ENCODE measurements at regions not wholly inside any gene's neighbourhood (a gene's known extent, or its start where the extent isn't known, plus 50 kb on each side); places are given as distances from the start of the nearest gene placed in this dataset.
"Not testable (repeated sequence)": the region's sequence is repeated elsewhere in the genome, so short reads cannot be mapped to it uniquely, and the experiment has no call there.

DNA sequence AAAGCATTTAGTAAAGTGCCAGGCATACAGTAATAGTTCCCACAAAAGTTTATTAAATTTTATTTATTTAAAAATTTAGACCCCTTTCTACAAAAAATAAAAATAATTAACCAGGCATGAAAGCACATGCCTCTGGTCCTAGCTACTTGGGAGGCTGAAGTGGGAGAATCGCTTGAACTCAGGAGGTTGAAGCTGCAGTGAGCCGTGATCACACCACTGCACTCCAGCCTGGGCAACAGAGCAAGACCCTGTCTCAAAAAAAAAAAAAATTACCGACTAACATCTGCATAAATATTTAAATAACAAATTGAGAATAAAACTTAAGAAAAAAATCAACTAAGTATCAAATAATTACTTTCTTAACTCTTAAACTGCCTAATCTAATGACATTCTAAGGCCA is 64.3 kb upstream of the TRIM24 start:
- H3K4me3 ChIP-seq (ENCODE audit: low read depth, low read length) = no peak overlapping the region
- H3K4me1 ChIP-seq = no peaks in the 10 kb centered on the region
- no peaks in the 10 kb centered on the region for H3K27me3 ChIP-seq
- TF ChIP-seq, protein P1, sequence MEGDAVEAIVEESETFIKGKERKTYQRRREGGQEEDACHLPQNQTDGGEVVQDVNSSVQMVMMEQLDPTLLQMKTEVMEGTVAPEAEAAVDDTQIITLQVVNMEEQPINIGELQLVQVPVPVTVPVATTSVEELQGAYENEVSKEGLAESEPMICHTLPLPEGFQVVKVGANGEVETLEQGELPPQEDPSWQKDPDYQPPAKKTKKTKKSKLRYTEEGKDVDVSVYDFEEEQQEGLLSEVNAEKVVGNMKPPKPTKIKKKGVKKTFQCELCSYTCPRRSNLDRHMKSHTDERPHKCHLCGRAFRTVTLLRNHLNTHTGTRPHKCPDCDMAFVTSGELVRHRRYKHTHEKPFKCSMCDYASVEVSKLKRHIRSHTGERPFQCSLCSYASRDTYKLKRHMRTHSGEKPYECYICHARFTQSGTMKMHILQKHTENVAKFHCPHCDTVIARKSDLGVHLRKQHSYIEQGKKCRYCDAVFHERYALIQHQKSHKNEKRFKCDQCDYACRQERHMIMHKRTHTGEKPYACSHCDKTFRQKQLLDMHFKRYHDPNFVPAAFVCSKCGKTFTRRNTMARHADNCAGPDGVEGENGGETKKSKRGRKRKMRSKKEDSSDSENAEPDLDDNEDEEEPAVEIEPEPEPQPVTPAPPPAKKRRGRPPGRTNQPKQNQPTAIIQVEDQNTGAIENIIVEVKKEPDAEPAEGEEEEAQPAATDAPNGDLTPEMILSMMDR (IDR thresholded peaks at IDR 0.05; ENCODE audit: low read depth, low read length) = no peak
- DNase-seq = no peak
- H3K36me3 ChIP-seq = no peaks in the 10 kb centered on the region
- H3K9me3 ChIP-seq = no peaks in the 10 kb centered on the region

DNA sequence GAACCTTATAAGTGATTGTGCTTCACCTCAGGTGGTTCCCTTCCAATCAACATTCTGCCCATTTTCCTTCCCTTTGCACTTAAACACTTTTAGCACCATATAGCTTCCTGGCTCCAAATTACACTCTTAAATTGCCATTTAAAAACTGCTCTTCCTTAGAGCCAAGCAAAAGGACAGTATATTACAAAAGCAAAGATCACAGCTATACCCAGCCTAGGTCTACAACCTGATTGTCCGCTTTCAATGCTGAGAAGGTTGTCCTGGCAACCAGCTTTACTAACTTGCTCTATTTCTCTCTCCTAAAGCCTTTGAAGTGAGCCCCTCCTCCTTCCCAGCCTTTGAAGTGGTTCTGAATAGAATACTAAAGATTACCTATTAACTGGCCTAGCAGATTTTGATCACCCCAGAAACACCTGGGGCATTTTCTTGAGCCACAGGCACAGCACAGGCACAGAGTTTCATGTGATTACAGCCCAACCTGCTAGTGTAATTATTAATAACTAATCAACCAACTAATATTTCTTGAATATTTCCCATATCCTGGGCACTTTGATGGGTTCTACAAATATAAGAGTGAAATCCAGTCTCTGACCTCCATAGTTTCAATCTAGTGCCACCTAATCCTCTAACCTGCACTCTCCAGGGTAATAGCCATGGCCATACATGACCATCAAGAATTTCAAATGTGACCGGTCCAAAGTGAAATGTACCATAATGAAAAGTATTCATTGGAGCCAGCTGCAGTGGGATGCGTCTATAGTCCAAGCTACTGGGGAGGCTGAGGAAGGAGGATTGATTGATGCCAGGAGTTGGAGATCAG is 63.6 kb upstream of the TRIM24 start:
- Histone ChIP-seq H3K9me3 (no peaks in the 10 kb centered on the region), H3K4me1 (no peaks in the 10 kb centered on the region), H3K36me3 (no peaks in the 10 kb centered on the region), H3K27me3 (no peaks in the 10 kb centered on the region), H3K4me3 (ENCODE audit: low read depth, low read length) (no peak overlapping the region)
- TF ChIP-seq, protein P1 (IDR thresholded peaks at IDR 0.05; ENCODE audit: low read depth, low read length) = no peak
- DNase-seq = no peak

DNA sequence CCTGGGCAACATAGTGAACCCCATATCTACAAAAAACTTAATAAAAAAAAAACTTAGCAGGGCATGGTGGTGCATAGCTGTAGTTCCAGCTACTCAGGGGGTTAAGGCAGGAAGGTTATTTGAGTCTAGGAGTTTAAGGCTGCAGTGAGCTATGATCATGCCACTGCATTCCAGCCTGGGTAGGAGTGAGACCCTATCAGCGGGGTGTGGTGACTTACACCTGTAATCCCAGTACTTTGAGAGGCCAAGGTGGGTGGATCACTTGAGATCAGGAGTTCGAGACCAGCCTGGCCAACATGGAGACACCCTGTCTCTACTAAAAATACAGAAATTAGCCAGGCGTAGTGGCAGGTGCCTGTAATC is 63.0 kb upstream of the TRIM24 start:
- not testable (repeated sequence) for H3K36me3 ChIP-seq; H3K9me3 ChIP-seq; DNase-seq; H3K27me3 ChIP-seq; H3K4me3 ChIP-seq (ENCODE audit: low read depth, low read length); H3K4me1 ChIP-seq

DNA sequence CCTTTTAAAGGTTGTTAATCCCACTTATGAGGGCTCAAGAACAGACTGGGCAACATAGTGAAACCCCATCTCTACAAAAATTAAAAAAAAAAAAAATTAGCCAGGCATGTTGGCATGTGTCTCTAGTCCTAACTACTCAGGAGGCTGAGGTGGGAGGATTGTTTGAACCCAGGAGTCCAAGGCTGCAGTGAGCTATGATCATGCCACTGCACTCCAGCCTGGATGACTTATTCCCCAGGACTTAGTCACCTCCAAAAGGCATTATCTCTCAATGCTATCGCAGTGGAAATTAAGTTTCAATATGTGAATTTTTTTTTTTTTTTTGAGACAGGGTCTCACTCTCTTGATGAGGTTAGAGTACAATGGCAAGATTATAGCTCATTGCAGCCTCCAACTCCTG is 61.2 kb upstream of the TRIM24 start:
- H3K4me1 ChIP-seq = no peaks in the 10 kb centered on the region
- no peaks in the 10 kb centered on the region for H3K9me3 ChIP-seq
- no peaks in the 10 kb centered on the region for H3K36me3 ChIP-seq
- H3K27me3 ChIP-seq = no peaks in the 10 kb centered on the region
- TF ChIP-seq, protein P1 (IDR thresholded peaks at IDR 0.05; ENCODE audit: low read depth, low read length) = no peak
- no peak for DNase-seq
- no peak overlapping the region for H3K4me3 ChIP-seq (ENCODE audit: low read depth, low read length)

DNA sequence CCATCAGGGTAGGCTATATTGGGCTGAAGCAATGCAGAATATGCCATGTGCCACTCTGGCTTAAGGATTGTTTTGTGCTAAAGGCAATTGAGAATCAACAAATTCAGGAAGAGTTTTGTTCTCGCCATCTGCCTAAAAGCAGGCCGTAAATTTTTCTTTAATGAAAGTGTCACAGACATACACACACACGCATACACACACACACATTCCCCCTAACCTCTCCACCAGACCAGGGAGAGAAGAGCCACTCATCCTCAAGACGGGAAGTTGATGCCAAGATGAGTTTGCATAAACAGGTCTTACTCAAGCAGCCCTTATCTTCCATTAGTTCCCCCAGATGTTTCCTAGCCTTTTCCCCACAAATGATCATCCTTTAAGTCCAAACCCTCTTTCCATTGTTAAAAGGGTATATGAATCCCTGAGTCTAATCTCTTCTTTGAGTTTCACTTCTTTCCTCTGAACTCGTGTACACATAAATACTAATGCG is 59.6 kb upstream of the TRIM24 start:
- Histone ChIP-seq H3K9me3 (no peaks in the 10 kb centered on the region), H3K4me3 (ENCODE audit: low read depth, low read length) (no peak overlapping the region), H3K36me3 (no peaks in the 10 kb centered on the region), H3K27me3 (no peaks in the 10 kb centered on the region), H3K4me1 (no peaks in the 10 kb centered on the region)
- TF ChIP-seq, protein P1 (IDR thresholded peaks at IDR 0.05; ENCODE audit: low read depth, low read length) = no peak
- DNase-seq = no peak

DNA sequence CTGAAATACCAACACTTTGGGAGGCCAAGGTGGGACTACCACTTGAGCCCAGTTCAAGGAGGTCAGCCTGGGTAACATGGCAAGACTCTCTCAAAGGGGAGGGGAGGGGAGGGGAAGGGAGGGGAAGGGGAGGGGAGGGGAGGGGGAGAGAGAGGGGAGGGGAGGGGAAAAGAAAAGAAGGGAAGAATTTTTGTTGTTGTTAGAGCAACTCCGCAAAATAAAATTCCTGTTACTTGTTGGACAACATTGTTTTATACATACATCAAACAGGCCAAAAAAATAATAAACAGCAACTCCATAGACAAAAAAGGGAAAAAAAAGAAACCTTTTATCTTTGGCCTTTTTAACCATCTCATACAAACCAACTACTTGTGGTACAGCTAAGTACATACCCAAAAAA is 57.3 kb upstream of the TRIM24 start:
- TF ChIP-seq, protein P1 (IDR thresholded peaks at IDR 0.05; ENCODE audit: low read depth, low read length) = no peak
- Histone ChIP-seq H3K4me3 (ENCODE audit: low read depth, low read length) (no peak overlapping the region), H3K4me1 (no peaks in the 10 kb centered on the region; the same call in 1 of the 2 replicates), H3K36me3 (no peaks in the 10 kb centered on the region), H3K27me3 (no peaks in the 10 kb centered on the region), H3K9me3 (no peaks in the 10 kb centered on the region)
- no peak for DNase-seq
